ENCODE measurements at regions not wholly inside any gene's neighbourhood (a gene's known extent, or its start where the extent isn't known, plus 50 kb on each side); places are given as distances from the start of the nearest gene placed in this dataset.

GRCh38 chr3:72261566-72262564, 476.9 kb upstream of the PROK2 start:
- DNase-seq (ENCODE audit: low read depth in 2 of 2), result no peak

- no peak for DNase-seq (ENCODE audit: low read depth in 2 of 2)
Observed at GRCh38 chr3:72260588-72260910, 475.6 kb upstream of the PROK2 start.

DNA sequence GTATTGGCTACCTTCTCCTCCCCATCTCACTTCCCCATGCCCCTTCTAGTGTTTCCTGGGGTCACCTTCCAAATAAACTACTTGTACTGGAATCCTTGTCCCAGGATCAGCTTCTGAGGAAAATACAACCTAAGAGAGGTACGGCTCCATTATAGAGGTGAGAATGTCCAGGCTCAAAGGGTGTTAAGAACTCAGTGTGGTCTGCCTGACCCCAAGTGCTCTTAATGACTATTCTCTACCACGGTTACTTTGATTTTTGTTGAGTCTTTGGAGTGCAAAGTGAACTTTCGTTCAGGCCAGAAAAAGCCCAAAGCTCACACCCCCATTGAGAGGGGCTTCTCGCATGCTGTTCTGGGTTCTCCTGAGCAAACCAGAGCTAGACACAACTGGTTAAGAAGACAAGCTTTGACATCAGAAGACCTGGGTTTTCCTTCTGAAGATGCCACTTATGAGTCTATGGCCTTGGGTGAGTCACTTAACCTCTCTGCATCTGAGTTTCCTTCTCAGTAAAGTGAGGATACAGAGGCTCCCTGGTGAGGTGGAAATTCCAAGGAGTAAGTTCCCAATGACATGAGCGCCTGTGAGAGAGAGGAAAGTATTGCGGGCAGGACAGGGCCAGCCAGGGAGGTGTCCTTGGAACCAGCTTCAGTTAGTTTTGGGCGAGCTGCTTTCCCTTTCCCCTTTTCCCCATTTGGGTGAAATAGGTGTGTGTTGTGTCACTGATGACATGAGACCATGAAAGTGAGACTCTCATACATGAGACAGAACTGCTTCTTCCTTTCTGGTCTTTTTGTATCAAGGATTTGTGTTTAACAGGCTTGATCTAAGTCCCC, 475.0 kb upstream of the PROK2 start:
- no peak for DNase-seq (ENCODE audit: low read depth in 2 of 2)

GRCh38 chr3:72258361-72259141, 473.6 kb upstream of the PROK2 start:
- DNase-seq (ENCODE audit: low read depth in 2 of 2), result no peak

GRCh38 chr3:72257738-72258137, 472.8 kb upstream of the PROK2 start:
- no peak for DNase-seq (ENCODE audit: low read depth in 2 of 2)

DNA sequence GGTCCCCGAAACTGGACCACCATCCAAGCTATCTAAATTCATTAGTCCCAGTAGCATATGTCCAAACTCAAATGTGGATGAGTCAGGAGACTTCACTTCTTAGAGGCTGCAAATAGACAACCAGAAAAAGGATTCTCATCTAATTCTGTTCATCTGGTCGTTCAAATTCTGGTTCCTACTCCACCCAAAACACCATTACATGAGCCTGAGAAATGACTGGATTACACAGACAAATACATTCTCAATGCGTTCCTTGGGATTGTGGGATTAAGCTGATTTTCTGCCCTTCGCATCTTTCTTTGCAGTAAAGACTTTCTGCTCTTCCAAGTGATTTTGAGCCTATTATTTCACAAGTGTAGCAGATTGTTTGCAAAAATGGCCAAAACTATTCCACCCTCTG, 472.3 kb upstream of the PROK2 start:
- DNase-seq (ENCODE audit: low read depth in 2 of 2), result no peak

GRCh38 chr3:72256716-72257115, 471.8 kb upstream of the PROK2 start:
- DNase-seq (ENCODE audit: low read depth in 2 of 2), result no peak

- DNase-seq (ENCODE audit: low read depth in 2 of 2), result no peak
Observed at GRCh38 chr3:72255791-72256559, 471.0 kb upstream of the PROK2 start.

DNA sequence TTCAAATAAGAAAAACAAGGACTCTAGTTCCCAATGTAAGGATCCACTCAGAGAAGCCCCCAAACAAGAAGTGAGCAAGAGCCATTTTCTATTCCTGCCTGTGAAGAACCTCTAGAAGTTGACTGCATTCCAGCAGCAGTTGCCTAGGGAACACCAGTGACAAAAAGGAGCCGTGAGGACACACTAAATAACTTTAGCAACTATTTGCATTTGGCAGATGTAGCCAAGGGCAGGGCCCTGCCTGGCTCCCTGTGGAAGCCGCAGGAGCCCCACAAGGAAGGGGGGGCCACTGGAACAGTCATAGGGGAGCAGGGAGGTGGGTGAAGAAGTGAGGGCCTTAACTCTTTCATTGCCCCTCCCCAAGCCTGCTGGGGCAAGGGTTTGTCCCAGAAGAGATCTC, 470.2 kb upstream of the PROK2 start:
- DNase-seq (ENCODE audit: low read depth in 2 of 2), result no peak

DNA sequence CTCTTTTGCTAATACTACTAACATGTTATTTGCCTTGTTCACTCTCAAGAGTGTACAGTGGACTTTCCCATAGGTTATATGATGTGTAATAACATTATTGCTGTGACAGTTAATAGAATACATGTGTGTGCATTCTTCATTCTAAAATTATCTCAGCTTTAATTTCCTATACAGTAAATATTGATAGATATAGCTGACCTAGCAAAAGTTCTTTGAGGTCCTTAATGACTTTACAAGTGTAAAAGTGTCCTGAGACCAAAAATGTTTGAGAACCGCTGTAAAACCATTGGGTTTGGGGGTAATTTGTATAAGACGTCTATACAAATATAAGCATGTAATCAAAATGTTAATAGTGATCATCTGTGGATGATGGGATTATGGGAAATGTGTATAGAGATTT, 469.5 kb upstream of the PROK2 start:
- DNase-seq (ENCODE audit: low read depth in 2 of 2), result no peak

GRCh38 chr3:72250725-72251124, 465.8 kb upstream of the PROK2 start:
- no peak for DNase-seq (ENCODE audit: low read depth in 2 of 2)

DNA sequence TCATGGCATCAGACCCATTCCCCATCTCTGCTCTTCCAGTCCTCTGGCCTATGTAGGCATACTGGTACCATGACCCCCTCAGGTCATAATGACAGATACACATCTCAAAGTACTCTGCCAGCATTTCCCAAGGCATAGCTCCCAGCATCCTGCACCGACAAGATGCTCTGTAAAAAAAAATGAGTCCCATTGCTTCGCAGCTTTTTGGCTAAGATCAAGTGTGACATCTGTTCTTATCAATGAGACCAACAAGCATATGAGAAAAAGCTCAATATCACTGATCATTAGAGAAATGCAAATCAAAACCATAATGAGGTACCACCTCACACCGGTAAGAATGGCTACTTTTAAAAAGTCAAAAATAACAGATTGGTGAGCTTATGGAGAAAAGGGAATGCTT, 463.9 kb upstream of the PROK2 start:
- DNase-seq (ENCODE audit: low read depth in 2 of 2), result no peak

DNA sequence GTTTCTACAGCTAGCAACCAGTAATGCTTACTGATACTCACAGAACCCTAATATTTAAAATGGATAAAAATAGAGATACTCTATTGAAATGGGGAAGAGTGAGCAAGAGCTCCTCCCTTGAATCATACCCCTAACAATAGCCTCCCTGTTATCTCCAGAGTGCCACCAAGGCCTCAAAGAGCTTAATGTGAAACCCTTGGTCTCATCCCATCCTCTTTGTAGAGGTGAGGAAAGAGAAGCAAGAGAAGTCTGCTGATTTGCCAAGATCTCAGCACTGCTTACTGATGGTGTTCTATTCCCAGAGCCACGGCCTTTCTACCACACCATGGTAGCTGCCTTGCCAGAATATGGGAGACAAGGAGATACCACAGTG, 463.4 kb upstream of the PROK2 start:
- DNase-seq (ENCODE audit: low read depth in 2 of 2), result no peak

GRCh38 chr3:72247645-72248388, 462.9 kb upstream of the PROK2 start:
- DNase-seq (ENCODE audit: low read depth in 2 of 2), result no peak

DNA sequence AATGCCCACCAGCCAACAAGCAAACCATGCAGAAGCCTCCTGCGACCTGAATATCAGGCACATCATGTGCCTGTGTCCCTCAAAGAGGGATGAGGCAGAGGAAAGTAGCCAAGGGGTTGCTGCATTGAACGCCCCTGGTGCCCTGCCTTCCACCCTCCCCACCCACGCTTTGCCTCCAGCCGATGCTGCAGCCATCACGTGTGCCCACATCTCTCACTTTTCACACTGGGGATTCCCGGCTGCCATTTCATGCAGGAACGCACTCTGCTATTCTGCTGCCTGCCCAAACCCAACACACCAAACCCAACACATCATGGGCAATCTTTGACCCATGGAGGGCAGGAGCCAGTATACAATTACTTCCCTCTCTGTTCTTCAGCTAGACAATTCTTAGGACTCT, 462.2 kb upstream of the PROK2 start:
- DNase-seq (ENCODE audit: low read depth in 2 of 2), result no peak

DNA sequence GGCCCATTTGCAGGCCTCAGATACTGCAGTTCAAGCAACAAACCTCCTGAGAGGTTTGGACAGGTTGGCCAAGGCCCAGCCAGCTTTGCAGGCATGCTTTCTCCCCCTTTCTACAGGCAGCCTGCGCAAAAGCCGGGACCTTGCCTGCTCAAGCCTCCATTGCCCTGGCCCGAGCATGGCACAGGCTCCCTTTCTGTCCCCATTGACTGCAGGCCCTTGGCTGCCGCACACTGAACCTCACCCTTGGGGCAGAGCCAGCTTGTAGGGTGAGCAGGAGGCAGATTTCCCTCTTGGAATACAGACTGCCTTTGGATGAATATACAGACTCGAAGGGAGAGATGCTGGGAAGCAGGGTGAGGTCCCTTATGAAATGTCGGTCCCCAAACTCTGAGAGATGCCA, 461.7 kb upstream of the PROK2 start:
- no peak for DNase-seq (ENCODE audit: low read depth in 2 of 2)

DNA sequence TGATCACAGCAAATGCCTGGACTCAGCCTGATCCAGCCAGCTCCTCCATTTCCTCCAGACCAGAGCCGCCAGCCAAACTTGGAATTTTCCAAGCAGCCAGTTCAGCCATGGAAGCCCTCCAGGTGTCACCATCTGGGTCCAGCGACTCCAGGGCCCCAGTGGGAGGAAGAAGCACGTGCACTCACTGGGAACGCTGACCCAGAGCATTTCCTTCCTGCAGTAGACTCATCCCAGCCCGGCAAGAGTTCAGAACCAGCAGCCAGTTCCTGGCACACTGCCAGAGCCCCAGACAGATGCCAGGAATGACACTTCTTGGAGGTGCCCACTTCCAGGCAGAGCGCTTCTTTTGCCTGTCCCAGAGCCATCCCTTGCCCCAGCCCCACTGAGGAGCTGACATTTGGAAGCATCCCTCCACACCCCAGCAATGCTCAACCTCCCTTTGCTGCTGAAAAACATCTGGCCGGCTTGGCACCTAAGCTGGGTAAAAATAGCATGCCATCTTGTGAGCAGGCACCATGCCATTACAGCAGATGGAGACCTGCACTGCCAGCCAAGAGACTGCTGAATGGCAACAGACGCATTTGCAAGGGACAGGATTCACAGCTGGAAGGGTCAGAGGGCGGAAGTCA, 460.3 kb upstream of the PROK2 start:
- DNase-seq (ENCODE audit: low read depth in 2 of 2), result no peak

DNA sequence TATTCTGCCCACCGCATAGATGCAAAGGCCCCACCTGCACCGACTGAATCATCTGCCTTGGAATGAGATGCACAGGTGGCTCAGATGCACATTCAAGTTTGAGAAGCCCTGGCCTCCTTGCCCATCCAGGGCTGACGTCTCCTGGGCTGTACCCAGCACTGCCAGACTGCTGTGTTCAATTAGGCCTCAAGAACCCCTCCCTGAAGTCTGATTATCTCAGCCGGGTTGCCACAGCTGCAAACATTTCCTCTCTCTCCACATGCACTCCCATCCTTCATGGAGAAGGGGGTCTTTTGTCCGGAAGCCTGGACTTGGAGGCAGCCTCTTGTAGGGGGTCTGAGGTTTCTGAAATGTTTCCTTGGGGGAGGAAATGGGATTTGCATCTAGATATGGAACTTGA, 459.4 kb upstream of the PROK2 start:
- no peak for DNase-seq (ENCODE audit: low read depth in 2 of 2)

GRCh38 chr3:72242326-72242725, 457.4 kb upstream of the PROK2 start:
- DNase-seq (ENCODE audit: low read depth in 2 of 2), result no peak

- no peak for DNase-seq (ENCODE audit: low read depth in 2 of 2)
Observed at GRCh38 chr3:72241525-72241924, 456.6 kb upstream of the PROK2 start.

All from stimulated activated CD8-positive, alpha-beta memory T cell treated with anti-CD3 and anti-CD28 coated beads, Interleukin-7, amount 100 ng/mL, for 4 hours (primary cell).